ENCODE measurements at regions not wholly inside any gene's neighbourhood (a gene's known extent, or its start where the extent isn't known, plus 50 kb on each side); places are given as distances from the start of the nearest gene placed in this dataset.
"Not testable (repeated sequence)": the region's sequence is repeated elsewhere in the genome, so short reads cannot be mapped to it uniquely, and the experiment has no call there.

GRCh38 chr16:86076606-86077005 is 177.6 kb downstream of the IRF8 start:
- DNase-seq = no peak

- DNase-seq = no peak
Observed at GRCh38 chr16:86077243-86077940, 178.4 kb downstream of the IRF8 start.

DNA sequence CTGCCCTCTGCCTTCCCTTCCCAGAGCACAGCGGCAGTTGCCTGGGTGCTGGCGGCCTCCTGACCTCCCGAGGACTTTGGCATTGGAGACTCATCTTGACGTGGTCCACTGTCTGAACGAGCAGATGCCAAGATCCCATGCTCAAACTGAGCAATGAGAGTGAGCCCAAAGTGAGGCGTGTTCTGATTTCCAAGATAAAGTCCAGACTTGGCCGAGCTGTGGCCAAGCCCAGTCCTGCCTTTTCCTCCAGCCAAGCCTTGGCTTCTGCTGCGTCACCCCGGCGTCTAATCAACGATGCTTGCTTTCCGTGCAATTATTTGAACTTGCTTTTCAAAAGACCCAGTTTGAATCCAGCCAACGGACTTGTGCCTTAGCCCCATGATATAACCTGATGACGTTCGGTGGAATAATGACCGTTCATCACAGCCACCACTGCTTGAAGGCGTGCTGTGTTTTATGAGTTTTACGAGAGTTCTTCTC is 179.2 kb downstream of the IRF8 start:
- no peak for DNase-seq

GRCh38 chr16:86078711-86079110 is 179.7 kb downstream of the IRF8 start:
- DNase-seq = not testable (repeated sequence)

GRCh38 chr16:86079255-86079885 is 180.4 kb downstream of the IRF8 start:
- DNase-seq = no peak

GRCh38 chr16:86080131-86080875 is 181.3 kb downstream of the IRF8 start:
- no peak for DNase-seq

- no peak for DNase-seq
Observed at GRCh38 chr16:86080982-86081381, 182.0 kb downstream of the IRF8 start.

- no peak for DNase-seq
Observed at GRCh38 chr16:86082418-86083030, 183.6 kb downstream of the IRF8 start.

- no peak for DNase-seq
Observed at GRCh38 chr16:86083382-86084002, 184.5 kb downstream of the IRF8 start.

GRCh38 chr16:86085161-86085611 is 186.2 kb downstream of the IRF8 start:
- DNase-seq = no peak

DNA sequence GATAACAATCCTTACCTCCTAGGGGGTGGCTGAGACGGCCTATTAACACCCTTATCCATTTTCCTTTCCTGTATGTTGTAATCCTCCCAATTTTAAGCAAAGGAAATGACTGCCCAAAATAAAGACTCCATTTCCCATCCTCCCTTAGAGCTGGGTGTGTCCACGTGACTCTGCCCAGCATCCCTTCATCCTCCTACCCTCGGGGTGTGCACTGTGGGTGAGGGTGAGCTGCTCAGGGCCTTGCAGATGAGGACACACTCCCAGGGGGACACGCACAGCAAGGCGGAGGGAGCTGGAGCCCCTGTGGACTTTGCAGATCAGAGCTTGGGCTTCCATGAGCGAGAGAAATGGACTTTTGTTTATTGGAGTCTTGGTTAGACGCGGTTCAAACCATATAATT is 186.8 kb downstream of the IRF8 start:
- no peak for DNase-seq

GRCh38 chr16:86086471-86086870 is 187.5 kb downstream of the IRF8 start:
- DNase-seq = no peak

- no peak for DNase-seq
Observed at GRCh38 chr16:86087011-86087895, 188.3 kb downstream of the IRF8 start.

GRCh38 chr16:86087896-86088230 is 188.9 kb downstream of the IRF8 start:
- no peak for DNase-seq

DNA sequence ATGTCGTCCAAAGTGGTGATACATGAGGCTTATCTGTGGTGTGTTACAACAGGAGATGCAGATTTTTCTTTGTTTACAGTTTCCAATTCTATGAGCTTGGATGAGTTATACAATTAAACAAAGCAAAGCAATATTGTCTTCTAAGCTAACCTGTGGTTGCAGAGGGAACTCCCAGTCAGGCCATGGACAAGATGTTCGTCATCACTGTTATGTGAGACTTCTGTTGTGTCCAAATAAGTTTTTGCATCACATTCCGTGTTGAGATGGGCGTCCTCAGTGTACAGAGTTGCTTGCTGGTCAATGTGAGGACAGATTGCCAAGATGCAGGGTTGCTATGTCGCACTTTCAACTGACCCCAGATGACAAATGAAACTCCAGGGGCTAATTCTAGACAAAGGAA is 189.3 kb downstream of the IRF8 start:
- DNase-seq = no peak

- DNase-seq = no peak
Observed at GRCh38 chr16:86088816-86089215, 189.9 kb downstream of the IRF8 start.

- no peak for DNase-seq
Observed at GRCh38 chr16:86089334-86089900, 190.5 kb downstream of the IRF8 start.

GRCh38 chr16:86089991-86090390 is 191.0 kb downstream of the IRF8 start:
- DNase-seq = no peak

- no peak for DNase-seq
Observed at GRCh38 chr16:86090461-86091170, 191.7 kb downstream of the IRF8 start.

DNA sequence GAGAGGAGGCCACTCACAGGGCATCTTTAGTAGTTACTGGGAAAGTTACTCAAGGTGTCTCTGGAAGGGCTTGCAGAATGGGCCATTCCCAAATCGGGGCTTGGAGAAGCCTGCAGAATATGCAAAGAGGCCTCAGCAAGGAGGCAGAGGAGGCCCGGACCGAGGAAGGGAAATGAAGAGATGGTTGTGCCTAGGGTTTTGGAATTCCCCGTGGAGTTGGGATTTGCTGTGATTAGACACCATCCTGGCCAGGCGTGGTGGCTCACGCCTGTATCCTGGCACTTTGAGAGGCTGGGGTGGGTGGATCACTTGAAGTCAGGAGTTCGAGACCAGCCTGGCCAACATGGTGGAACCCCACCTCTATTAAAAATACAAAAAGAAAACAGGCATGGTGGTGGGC is 193.0 kb downstream of the IRF8 start:
- no peak for DNase-seq
